ENCODE measurements at regions not wholly inside any gene's neighbourhood (a gene's known extent, or its start where the extent isn't known, plus 50 kb on each side); places are given as distances from the start of the nearest gene placed in this dataset.

DNA sequence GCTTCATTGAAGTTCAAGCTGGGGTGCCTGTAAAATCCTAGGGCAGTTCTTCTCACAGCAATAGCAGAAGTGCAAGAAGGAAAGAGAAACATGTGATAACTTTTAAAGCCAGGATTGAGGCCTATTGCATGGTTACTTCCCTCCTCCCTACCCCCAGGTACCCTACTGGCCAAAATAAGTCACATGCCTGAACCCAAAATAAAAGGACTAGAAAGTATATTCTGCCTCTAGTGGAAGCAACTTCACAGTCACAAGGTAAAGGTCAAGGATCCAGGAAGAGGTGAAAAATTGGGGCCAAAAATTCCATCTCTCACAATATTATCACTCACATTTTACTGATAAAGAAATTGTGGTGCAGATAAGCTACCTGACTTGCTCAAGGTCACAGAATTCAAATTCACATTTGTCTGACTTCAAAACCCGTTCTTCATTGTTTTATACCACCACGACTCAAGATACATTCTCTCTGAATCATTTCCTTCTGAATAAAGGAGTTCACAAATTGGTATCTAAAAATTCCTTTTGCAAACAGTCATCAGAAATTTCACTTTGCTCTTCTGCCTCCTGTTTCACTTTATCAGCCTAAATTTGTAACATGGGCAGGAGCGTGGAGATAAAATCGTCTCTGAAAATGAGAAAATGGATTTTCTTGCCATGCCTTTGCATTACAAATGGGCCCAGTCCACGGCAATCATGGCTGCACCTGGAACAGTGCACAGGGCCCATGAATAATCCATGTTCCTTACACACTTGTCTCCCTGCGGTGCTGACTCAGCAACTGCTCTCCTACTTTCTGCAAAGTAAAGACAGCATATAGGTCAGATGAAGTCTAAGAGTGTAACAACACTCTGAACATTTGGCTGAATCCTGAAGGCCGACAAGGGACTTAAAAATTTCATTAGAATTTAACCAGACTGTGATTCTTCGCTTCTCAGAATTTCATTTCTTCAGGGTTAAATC, 485.3 kb upstream of the NFIA start:
- TF ChIP-seq, protein P1, sequence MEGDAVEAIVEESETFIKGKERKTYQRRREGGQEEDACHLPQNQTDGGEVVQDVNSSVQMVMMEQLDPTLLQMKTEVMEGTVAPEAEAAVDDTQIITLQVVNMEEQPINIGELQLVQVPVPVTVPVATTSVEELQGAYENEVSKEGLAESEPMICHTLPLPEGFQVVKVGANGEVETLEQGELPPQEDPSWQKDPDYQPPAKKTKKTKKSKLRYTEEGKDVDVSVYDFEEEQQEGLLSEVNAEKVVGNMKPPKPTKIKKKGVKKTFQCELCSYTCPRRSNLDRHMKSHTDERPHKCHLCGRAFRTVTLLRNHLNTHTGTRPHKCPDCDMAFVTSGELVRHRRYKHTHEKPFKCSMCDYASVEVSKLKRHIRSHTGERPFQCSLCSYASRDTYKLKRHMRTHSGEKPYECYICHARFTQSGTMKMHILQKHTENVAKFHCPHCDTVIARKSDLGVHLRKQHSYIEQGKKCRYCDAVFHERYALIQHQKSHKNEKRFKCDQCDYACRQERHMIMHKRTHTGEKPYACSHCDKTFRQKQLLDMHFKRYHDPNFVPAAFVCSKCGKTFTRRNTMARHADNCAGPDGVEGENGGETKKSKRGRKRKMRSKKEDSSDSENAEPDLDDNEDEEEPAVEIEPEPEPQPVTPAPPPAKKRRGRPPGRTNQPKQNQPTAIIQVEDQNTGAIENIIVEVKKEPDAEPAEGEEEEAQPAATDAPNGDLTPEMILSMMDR (IDR thresholded peaks at IDR 0.05; ENCODE audit: low read depth, low read length, poor library complexity, severe bottlenecking) = no peak
- TF ChIP-seq EZH2phosphoT487 (IDR thresholded peaks at IDR 0.05; ENCODE audit: borderline replicate concordance, low read length) = no peak

Measured in DOHH2 (cell line).